ENCODE measurements at regions not wholly inside any gene's neighbourhood (a gene's known extent, or its start where the extent isn't known, plus 50 kb on each side); places are given as distances from the start of the nearest gene placed in this dataset.

GRCh38 chr9:27625751-27626150 is 52.5 kb upstream of the C9orf72 start:
- no peak for DNase-seq

- DNase-seq, result no peak
Measured at GRCh38 chr9:27626244-27627187, 53.2 kb upstream of the C9orf72 start.

GRCh38 chr9:27627188-27627564 is 53.9 kb upstream of the C9orf72 start:
- no peak for DNase-seq

GRCh38 chr9:27628311-27628710 is 55.0 kb upstream of the C9orf72 start:
- no peak for DNase-seq

GRCh38 chr9:27629425-27629824 is 56.1 kb upstream of the C9orf72 start:
- no peak for DNase-seq

GRCh38 chr9:27632254-27632653 is 59.0 kb upstream of the C9orf72 start:
- no peak for DNase-seq

GRCh38 chr9:27633764-27634163 is 60.5 kb upstream of the C9orf72 start:
- DNase-seq, result no peak

GRCh38 chr9:27634879-27635278 is 61.6 kb upstream of the C9orf72 start:
- DNase-seq, result no peak

- no peak for DNase-seq
Measured at GRCh38 chr9:27638716-27639115, 65.4 kb upstream of the C9orf72 start.

GRCh38 chr9:27645161-27645840 is 72.0 kb upstream of the C9orf72 start:
- no peak for DNase-seq

GRCh38 chr9:27653246-27653645 is 80.0 kb upstream of the C9orf72 start:
- DNase-seq, result no peak

- DNase-seq, result no peak
Measured at GRCh38 chr9:27653957-27654356, 80.7 kb upstream of the C9orf72 start.

- DNase-seq, result no peak
Measured at GRCh38 chr9:27654629-27655285, 81.5 kb upstream of the C9orf72 start.

- no peak for DNase-seq
Measured at GRCh38 chr9:27655441-27655840, 82.2 kb upstream of the C9orf72 start.

GRCh38 chr9:27659001-27659400 is 85.7 kb upstream of the C9orf72 start:
- DNase-seq, result no peak

- DNase-seq, result no peak
Measured at GRCh38 chr9:27659571-27659970, 86.3 kb upstream of the C9orf72 start.

- DNase-seq, result no peak
Measured at GRCh38 chr9:27660148-27660547, 86.9 kb upstream of the C9orf72 start.

GRCh38 chr9:27663526-27663925 is 90.2 kb upstream of the C9orf72 start:
- DNase-seq, result no peak

GRCh38 chr9:27664121-27664779 is 91.0 kb upstream of the C9orf72 start:
- no peak for DNase-seq

GRCh38 chr9:27665136-27665535 is 91.9 kb upstream of the C9orf72 start:
- no peak for DNase-seq

GRCh38 chr9:27668280-27668679 is 95.0 kb upstream of the C9orf72 start:
- DNase-seq, result no peak

- DNase-seq, result no peak
Measured at GRCh38 chr9:27671636-27672035, 98.4 kb upstream of the C9orf72 start.

- no peak for DNase-seq
Measured at GRCh38 chr9:27672718-27673117, 99.4 kb upstream of the C9orf72 start.

All from SW 1271 (cell line).